ENCODE measurements at regions not wholly inside any gene's neighbourhood (a gene's known extent, or its start where the extent isn't known, plus 50 kb on each side); places are given as distances from the start of the nearest gene placed in this dataset.

DNA sequence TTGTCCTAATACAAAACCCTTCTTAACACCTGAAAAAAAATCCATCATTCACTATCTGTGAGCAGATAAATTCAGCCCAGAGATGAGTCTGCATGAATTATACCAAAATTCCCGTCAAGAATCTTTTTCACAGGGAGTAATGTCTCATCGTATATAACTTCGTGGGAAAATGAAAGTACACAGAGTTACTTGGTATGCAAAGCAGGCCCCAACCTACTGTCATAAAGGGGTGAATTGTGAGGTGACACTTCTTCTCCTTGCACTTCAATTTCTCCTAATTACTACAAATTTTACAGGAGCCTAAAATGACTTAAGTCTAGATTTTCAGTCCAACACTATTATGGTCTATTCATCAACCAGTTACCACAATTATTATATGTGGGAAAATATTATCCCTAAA, 84.6 kb upstream of the CDH20 start:
- DNase-seq (ENCODE audit: low spot score) = no peak

GRCh38 chr18:61256291-61256690, 76.9 kb upstream of the CDH20 start:
- no peak for DNase-seq (ENCODE audit: low spot score)

DNA sequence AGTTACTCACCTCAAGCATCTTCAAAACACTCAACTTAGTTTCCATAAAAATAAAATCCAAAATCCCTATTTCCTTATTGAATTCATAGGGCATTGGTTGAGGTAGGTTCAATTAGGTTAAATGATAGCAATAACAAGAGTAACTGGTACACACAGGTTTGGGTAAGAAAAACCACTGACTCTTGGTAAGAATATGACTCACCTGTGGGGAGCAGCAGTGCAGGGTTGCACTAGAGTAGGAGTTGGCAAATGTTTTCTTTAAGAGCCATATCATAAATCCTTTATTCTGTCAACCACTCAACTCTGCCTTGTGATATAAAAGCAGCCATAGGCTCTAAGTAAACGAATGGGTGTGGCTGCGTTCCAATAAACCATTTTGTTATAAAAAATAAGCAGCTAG, 71.4 kb upstream of the CDH20 start:
- no peak for DNase-seq (ENCODE audit: low spot score)

GRCh38 chr18:61272793-61273192, 60.4 kb upstream of the CDH20 start:
- no peak for DNase-seq (ENCODE audit: low spot score)

- DNase-seq (ENCODE audit: low spot score) = no peak
These were observed 59.7 kb upstream of the CDH20 start for GRCh38 chr18:61273533-61273932.

GRCh38 chr18:61274416-61274960, 58.7 kb upstream of the CDH20 start:
- DNase-seq (ENCODE audit: low spot score) = no peak

- no peak for DNase-seq (ENCODE audit: low spot score)
These were observed 55.4 kb upstream of the CDH20 start for GRCh38 chr18:61277808-61278207.

DNA sequence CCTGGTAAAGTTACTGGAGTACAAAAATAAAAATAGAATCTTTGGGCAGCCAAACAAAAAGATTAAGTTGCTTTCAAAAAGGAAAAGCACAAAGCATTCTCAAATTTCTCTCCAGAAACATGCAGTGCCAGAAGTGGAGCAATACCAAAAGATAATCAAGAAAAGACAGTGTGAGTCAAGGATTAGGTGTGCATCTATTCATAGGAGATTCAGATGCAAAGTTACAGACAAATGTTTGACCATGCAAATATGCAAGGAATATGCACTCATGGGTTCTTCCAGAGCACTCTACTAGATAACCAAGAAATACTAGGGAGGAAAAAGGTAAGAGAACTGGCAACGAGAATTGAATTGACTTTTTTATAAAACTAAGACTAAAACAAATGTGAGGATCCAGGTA, 51.8 kb upstream of the CDH20 start:
- DNase-seq (ENCODE audit: low spot score) = no peak

DNA sequence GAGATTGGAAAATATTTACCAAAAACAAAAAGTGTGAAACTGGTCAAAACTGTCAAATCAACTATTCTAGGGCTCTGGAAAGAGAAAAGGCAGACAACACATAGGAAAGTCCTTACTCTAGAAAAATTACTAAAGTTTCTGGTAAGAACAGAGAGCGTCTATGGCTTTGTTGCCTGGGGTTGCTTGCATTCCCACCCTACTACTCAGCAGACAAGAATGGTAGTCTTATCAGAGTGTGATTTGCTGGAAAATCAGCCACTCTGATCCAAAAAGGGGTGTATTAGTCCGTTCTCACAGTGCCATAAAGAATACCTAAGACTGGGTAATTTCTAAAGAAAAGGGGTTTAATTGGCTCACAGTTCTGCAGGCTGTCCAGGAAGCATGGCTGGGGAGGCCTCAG, 50.3 kb upstream of the CDH20 start:
- no peak for DNase-seq (ENCODE audit: low spot score)
